Caco-2 (cell line): ENCODE measurements at regions not wholly inside any gene's neighbourhood (a gene's known extent, or its start where the extent isn't known, plus 50 kb on each side); places are given as distances from the start of the nearest gene placed in this dataset.

ENCODE experiments used
- BruUV-seq: library from RNA; stranded (reverse); fragments of 400-500 nt; replicated peaks from 2 replicates; lab custom pipeline; 2021; lab: Mats Ljungman, UMichigan
- CTCF ChIA-PET: fragments of 300-600 bp; sonication (Branson Sonifier 250); formaldehyde crosslinking; loops from one replicate; lab custom pipeline; 2022; ENCODE audit warnings: antibody characterized with exemption; lab: Charles Lee
- POLR2A ChIA-PET: fragments of 300-600 bp; sonication (Branson Sonifier 250); formaldehyde crosslinking; loops from one replicate; lab custom pipeline; 2022; ENCODE audit warnings: antibody characterized with exemption; lab: Charles Lee
- DNase-seq, 2 experiments: peaks; one replicate each; pipeline versions ENCODE4 v3.0.0 to v3.0.0-alpha.2; 2020 to 2022
- H3K27me3 ChIP-seq: replicated peaks from 2 replicates; pipeline ENCODE4 v1.6.0; 2011; ENCODE audit warnings: low read length; ENCODE audit not compliant: control insufficient read depth, insufficient read depth
- H3K36me3 ChIP-seq: 2 replicates; pipeline ENCODE4 v1.5.1; 2011; ENCODE audit warnings: low read length; ENCODE audit not compliant: control insufficient read depth, insufficient read depth
- H3K4me1 ChIP-seq: fragments of 250-450 bp; sonication (Bioruptor Pico); 2 replicates; pipeline ENCODE4 v1.5.1; 2020; ENCODE audit warnings: mild to moderate bottlenecking
- H3K4me3 ChIP-seq: 2 replicates; pipeline ENCODE4 v1.5.1; 2011; ENCODE audit warnings: low read depth, mild to moderate bottlenecking, control low read depth, low read length
- H3K9me3 ChIP-seq: fragments of 250-450 bp; sonication (Bioruptor Pico); 2 replicates; pipeline ENCODE4 v1.5.1; 2020; ENCODE audit warnings: mild to moderate bottlenecking, moderate library complexity
- H3K27ac Mint-ChIP-seq: one replicate; pipeline ENCODE4 v1.8.0; 2022; ENCODE audit warnings: mixed read lengths; ENCODE audit not compliant: unreplicated experiment
- H3K27me3 Mint-ChIP-seq: one replicate; pipeline ENCODE4 v1.8.0; 2022; ENCODE audit warnings: mixed read lengths; ENCODE audit not compliant: insufficient read depth, unreplicated experiment
- H3K36me3 Mint-ChIP-seq: one replicate; pipeline ENCODE4 v1.8.0; 2022; ENCODE audit warnings: mild to moderate bottlenecking, mixed read lengths; ENCODE audit not compliant: insufficient read depth, unreplicated experiment
- H3K4me1 Mint-ChIP-seq: one replicate; pipeline ENCODE4 v1.8.0; 2022; ENCODE audit warnings: low read depth, mixed read lengths; ENCODE audit not compliant: unreplicated experiment
- H3K4me3 Mint-ChIP-seq: one replicate; pipeline ENCODE4 v1.8.0; 2022; ENCODE audit warnings: mild to moderate bottlenecking, moderate library complexity, mixed read lengths; ENCODE audit not compliant: unreplicated experiment
- H3K9me3 Mint-ChIP-seq: one replicate; pipeline ENCODE4 v1.8.0; 2022; ENCODE audit warnings: mixed read lengths; ENCODE audit not compliant: unreplicated experiment
- CTCF ChIP-seq, 2 experiments: fragments of 200-600 bp in 1 of 2; IDR thresholded peaks; 1 replicate in 1 of 2; 2 replicates in 1 of 2; pipeline versions ENCODE4 v1.5.1 to v1.8.0; 2011 to 2022; ENCODE audit warnings: antibody characterized with exemption in 1 of 2, control low read depth in 1 of 2, inconsistent platforms in 1 of 2, low read depth in 1 of 2, low read length in 1 of 2, mild to moderate bottlenecking in 1 of 2, moderate library complexity in 1 of 2; ENCODE audit not compliant: insufficient read depth in 1 of 2, severe bottlenecking in 1 of 2, unreplicated experiment in 1 of 2
- intact Hi-C: fragments of 100-400 bp; cut with micrococcal nuclease; formaldehyde crosslinking; loops from one replicate; pipeline ENCODE4 v1.10.0; 2022; ENCODE audit not compliant: unreplicated experiment

DNA sequence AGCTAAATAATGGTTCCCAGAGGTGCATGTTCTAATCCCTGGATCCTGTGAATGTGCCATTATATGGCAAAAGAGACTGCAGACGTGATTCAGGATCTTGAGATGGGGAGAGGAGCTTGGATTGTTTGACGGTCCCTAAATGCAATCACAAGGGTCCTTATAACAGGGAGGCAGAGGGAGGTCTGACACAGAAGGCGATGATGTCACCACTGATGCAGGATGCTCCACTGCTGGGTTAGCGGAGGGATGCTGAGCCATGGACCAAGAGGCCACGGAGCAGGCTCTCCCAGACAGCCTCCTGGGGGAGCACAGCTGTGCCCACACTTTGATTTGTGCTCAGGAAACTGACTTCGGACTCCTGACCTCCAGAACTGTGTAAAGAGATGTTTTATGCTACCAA, 156.2 kb downstream of the UXS1 start:
- peaks cover 3% of the 10 kb centered on the region; the same call in 1 of the 2 replicates for H3K9me3 ChIP-seq
- peaks cover 6% of the 10 kb centered on the region for H3K36me3 Mint-ChIP-seq
- POLR2A ChIA-PET = no interaction called here
- no peak overlapping the region for H3K4me3 ChIP-seq
- no peaks in the 10 kb centered on the region for H3K27me3 ChIP-seq
- no peak for TF ChIP-seq CTCF (IDR thresholded peaks at IDR 0.05; ENCODE audit: insufficient read depth in 1 of 2, low read depth in 1 of 2, low read length in 1 of 2, severe bottlenecking in 1 of 2, unreplicated experiment in 1 of 2)
- CTCF ChIA-PET = no interaction called here
- no peaks in the 10 kb centered on the region for H3K36me3 ChIP-seq
- peaks cover 8% of the 10 kb centered on the region for H3K9me3 Mint-ChIP-seq
- DNase-seq = no peak
- intact Hi-C loops = no loop called here
- H3K4me3 Mint-ChIP-seq = no peak overlapping the region
- BruUV-seq = no TSS peak
- H3K27ac Mint-ChIP-seq = no peak overlapping the region
- H3K4me1 Mint-ChIP-seq = no peaks in the 10 kb centered on the region
- no peaks in the 10 kb centered on the region for H3K4me1 ChIP-seq
- no peaks in the 10 kb centered on the region for H3K27me3 Mint-ChIP-seq

GRCh38 chr2:106037262-106037661, 156.8 kb downstream of the UXS1 start:
- Histone ChIP-seq H3K4me3 (no peak overlapping the region), H3K4me1 (no peaks in the 10 kb centered on the region), H3K9me3 (peaks cover 3% of the 10 kb centered on the region; the same call in 1 of the 2 replicates), H3K36me3 (no peaks in the 10 kb centered on the region), H3K27me3 (no peaks in the 10 kb centered on the region)
- Mint-ChIP-seq H3K36me3 (peaks cover 7% of the 10 kb centered on the region), H3K27me3 (no peaks in the 10 kb centered on the region), H3K9me3 (peaks cover 10% of the 10 kb centered on the region), H3K27ac (no peak overlapping the region), H3K4me1 (no peaks in the 10 kb centered on the region), H3K4me3 (no peak overlapping the region)
- CTCF ChIA-PET = interaction anchor here (0.6 to 0.7 kb wide), 2 partner anchors 462 to 715 kb away, joined by 3 to 5 read pairs; no protein-coding TSS in a partner anchor
- no TSS peak for BruUV-seq
- POLR2A ChIA-PET = no interaction called here
- DNase-seq = peak in 1 of 2 experiments; percentile 29
- peak in 1 of 2 experiments; percentile 18 for TF ChIP-seq CTCF (IDR thresholded peaks at IDR 0.05; ENCODE audit: insufficient read depth in 1 of 2, low read depth in 1 of 2, low read length in 1 of 2, severe bottlenecking in 1 of 2, unreplicated experiment in 1 of 2)
- intact Hi-C loops = no loop called here

DNA sequence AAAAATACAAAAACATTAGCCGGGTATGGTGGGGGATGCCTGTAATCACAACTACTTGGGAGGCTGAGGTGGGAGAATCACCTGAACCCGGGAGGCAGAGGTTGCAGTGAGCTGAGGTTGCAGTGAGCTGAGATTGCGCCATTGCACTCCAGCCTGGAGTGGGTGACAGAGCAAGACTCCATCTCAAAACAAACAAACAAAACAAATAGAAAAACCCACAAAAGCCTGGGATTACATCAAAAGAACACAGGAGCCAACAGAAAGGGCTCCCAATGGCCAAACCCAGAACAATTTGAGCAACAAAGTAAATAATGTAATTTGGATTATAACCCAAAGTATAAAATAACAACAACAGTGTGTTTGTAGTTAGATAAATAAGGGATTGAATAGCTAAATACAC, 159.8 kb downstream of the UXS1 start:
- intact Hi-C loops = no loop called here
- no peaks in the 10 kb centered on the region for H3K36me3 ChIP-seq
- Mint-ChIP-seq H3K4me1 (peaks cover 10% of the 10 kb centered on the region), H3K4me3 (no peak overlapping the region), H3K36me3 (peaks cover 7% of the 10 kb centered on the region), H3K27ac (no peak overlapping the region), H3K9me3 (peaks cover 10% of the 10 kb centered on the region), H3K27me3 (no peaks in the 10 kb centered on the region)
- no peaks in the 10 kb centered on the region for H3K27me3 ChIP-seq
- H3K9me3 ChIP-seq = peaks cover 3% of the 10 kb centered on the region; the same call in 1 of the 2 replicates
- no peak for DNase-seq
- peaks cover 18% of the 10 kb centered on the region for H3K4me1 ChIP-seq
- BruUV-seq = no TSS peak
- no peak overlapping the region for H3K4me3 ChIP-seq
- ChIA-PET CTCF (no interaction called here), POLR2A (no interaction called here)
- no peak for TF ChIP-seq CTCF (IDR thresholded peaks at IDR 0.05; ENCODE audit: insufficient read depth in 1 of 2, low read depth in 1 of 2, low read length in 1 of 2, severe bottlenecking in 1 of 2, unreplicated experiment in 1 of 2)
